ENCODE measurements at regions not wholly inside any gene's neighbourhood (a gene's known extent, or its start where the extent isn't known, plus 50 kb on each side); places are given as distances from the start of the nearest gene placed in this dataset.
A peak's percentile ranks its signal among the peaks of the same experiment; 100 is the strongest.

GRCh38 chr22:45067731-45068130, 57.9 kb upstream of the PHF21B start:
- Mint-ChIP-seq H3K27ac (no peak overlapping the region), H3K4me1 (peaks cover 7% of the 10 kb centered on the region), H3K36me3 (no peaks in the 10 kb centered on the region), H3K9me3 (peaks cover 9% of the 10 kb centered on the region), H3K27me3 (ENCODE audit: insufficient read depth, low read depth) (peaks cover 12% of the 10 kb centered on the region), H3K4me3 (no peak overlapping the region)
- no peak overlapping the region for H3K27ac ChIP-seq
- H3K4me1 ChIP-seq, result peaks cover 12% of the 10 kb centered on the region
- H2AFZ ChIP-seq (replicated peaks), result no peak overlapping the region
- no peak for DNase-seq (ENCODE audit: low spot score)
- H3K9ac ChIP-seq, result no peak overlapping the region
- no peaks in the 10 kb centered on the region for H3K36me3 ChIP-seq
- TF ChIP-seq EZH2 (IDR thresholded peaks at IDR 0.05), result no peak
- no peak for TF ChIP-seq EZH2phosphoT487 (IDR thresholded peaks at IDR 0.05)
- TF ChIP-seq CTCF (IDR thresholded peaks at IDR 0.05), result no peak
- H3K27me3 ChIP-seq, result peaks cover 7% of the 10 kb centered on the region
- H4K20me1 ChIP-seq (ENCODE audit: low read depth), result no peaks in the 10 kb centered on the region
- no peaks in the 10 kb centered on the region for H3K79me2 ChIP-seq (ENCODE audit: low read depth)
- H3K9me3 ChIP-seq (ENCODE audit: low read depth), result peaks cover 4% of the 10 kb centered on the region
- peaks cover 3% of the 10 kb centered on the region for H3F3A ChIP-seq (ENCODE audit: low read depth)
- H3K4me2 ChIP-seq, result no peak overlapping the region
- no peak overlapping the region for H3K4me3 ChIP-seq

- Mint-ChIP-seq H3K9me3 (peaks cover 9% of the 10 kb centered on the region), H3K4me1 (peaks cover 7% of the 10 kb centered on the region), H3K27ac (no peak overlapping the region), H3K36me3 (no peaks in the 10 kb centered on the region), H3K4me3 (no peak overlapping the region), H3K27me3 (ENCODE audit: insufficient read depth, low read depth) (peaks cover 7% of the 10 kb centered on the region)
- Histone ChIP-seq H3F3A (ENCODE audit: low read depth) (peaks cover 15% of the 10 kb centered on the region), H3K9ac (no peak overlapping the region), H3K4me1 (peaks cover 12% of the 10 kb centered on the region), H3K27ac (no peak overlapping the region), H3K36me3 (no peaks in the 10 kb centered on the region), H4K20me1 (ENCODE audit: low read depth) (no peaks in the 10 kb centered on the region), H3K9me3 (ENCODE audit: low read depth) (peaks cover 4% of the 10 kb centered on the region), H3K4me3 (no peak overlapping the region), H3K27me3 (peaks cover 7% of the 10 kb centered on the region), H2AFZ (replicated peaks) (no peak overlapping the region), H3K4me2 (no peak overlapping the region), H3K79me2 (ENCODE audit: low read depth) (no peaks in the 10 kb centered on the region)
- DNase-seq (ENCODE audit: low spot score), result no peak
- no peak for TF ChIP-seq CTCF (IDR thresholded peaks at IDR 0.05)
Measured at GRCh38 chr22:45069925-45070324, 60.1 kb upstream of the PHF21B start.

- H3F3A ChIP-seq (ENCODE audit: low read depth), result peaks cover 15% of the 10 kb centered on the region
- TF ChIP-seq EZH2 (IDR thresholded peaks at IDR 0.05) (no peak), CTCF (IDR thresholded peaks at IDR 0.05) (no peak), EZH2phosphoT487 (IDR thresholded peaks at IDR 0.05) (no peak)
- no peak overlapping the region for H3K9ac ChIP-seq
Measured at GRCh38 chr22:45071618-45072017, 61.8 kb upstream of the PHF21B start.

More at GRCh38 chr22:45071618-45072017, 61.8 kb upstream of the PHF21B start:
- Mint-ChIP-seq H3K4me1 (peaks cover 14% of the 10 kb centered on the region), H3K36me3 (no peaks in the 10 kb centered on the region), H3K27me3 (ENCODE audit: insufficient read depth, low read depth) (peaks cover 10% of the 10 kb centered on the region), H3K9me3 (peaks cover 9% of the 10 kb centered on the region), H3K27ac (no peak overlapping the region), H3K4me3 (no peak overlapping the region)
- H3K4me3 ChIP-seq, result no peak overlapping the region
- peaks cover 7% of the 10 kb centered on the region for H3K27me3 ChIP-seq
- H3K27ac ChIP-seq, result no peak overlapping the region
- peaks cover 4% of the 10 kb centered on the region for H3K9me3 ChIP-seq (ENCODE audit: low read depth)
- peaks cover 12% of the 10 kb centered on the region for H3K4me1 ChIP-seq
- no peaks in the 10 kb centered on the region for H4K20me1 ChIP-seq (ENCODE audit: low read depth)
- H3K79me2 ChIP-seq (ENCODE audit: low read depth), result no peaks in the 10 kb centered on the region
- H3K4me2 ChIP-seq, result peak overlapping the region; percentile 21
- H3K36me3 ChIP-seq, result no peaks in the 10 kb centered on the region
- H2AFZ ChIP-seq (replicated peaks), result no peak overlapping the region
- no peak for DNase-seq (ENCODE audit: low spot score)
